ENCODE measurements at regions not wholly inside any gene's neighbourhood (a gene's known extent, or its start where the extent isn't known, plus 50 kb on each side); places are given as distances from the start of the nearest gene placed in this dataset.

DNA sequence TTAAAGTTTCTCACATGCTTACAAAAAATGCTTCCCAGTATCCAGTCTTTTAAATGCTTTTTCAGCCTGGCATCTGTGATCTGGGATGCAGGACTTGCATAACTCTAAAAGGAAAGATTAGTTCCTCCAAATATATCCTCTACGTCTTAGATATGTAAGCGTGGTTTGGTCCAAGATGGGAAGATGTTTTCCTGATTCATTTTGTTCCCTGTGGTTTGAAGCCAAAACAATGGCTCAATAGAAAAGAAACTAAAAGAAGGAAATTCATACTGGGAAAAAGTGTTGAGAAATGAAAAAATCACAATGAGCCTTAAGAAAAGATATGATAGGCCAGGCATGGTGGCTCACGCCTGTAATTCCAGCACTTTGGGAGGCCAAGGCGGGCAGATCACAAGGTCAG, 1002.8 kb downstream of the NAALADL2 start:
- no peak for DNase-seq
- no peak for ATAC-seq
